ENCODE measurements at regions not wholly inside any gene's neighbourhood (a gene's known extent, or its start where the extent isn't known, plus 50 kb on each side); places are given as distances from the start of the nearest gene placed in this dataset.

DNA sequence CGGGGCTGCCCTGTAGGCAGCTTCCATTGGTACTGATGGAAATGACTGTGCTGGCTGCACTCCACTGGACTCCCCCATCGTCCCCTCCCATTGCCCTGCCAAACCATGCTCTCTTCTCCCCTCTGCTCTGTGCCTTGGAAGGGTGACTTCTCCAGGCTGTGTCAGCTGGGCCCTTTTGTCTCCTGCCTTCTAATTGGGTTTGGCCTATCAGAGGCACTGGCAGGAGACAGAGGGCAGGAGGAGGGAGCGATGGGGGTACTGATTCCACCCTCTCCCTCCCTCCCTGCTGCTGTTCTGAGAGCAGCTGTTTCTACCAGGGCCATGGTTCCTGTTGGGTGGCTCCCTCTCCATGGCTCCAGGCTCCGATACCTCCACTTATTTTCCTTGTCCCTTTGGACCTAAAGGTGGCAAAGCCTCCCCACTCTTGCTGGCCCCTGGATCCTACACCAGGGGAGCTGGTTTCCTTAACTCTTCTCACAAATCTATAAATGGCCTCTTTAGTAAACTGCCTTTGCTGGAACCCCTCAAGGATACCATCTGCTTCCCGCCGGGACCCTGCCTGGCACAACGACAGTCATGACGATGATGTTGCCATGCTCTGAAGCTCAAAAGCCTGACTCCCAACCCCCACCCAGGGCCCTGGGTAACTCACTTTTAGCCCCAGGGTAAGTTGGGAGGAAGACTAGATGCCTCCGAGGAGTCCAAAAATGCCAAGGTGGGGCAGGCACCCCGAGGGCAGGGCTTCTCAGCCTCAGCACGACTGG, 123.8 kb upstream of the RPL38 start:
- H3K4me3 ChIP-seq (ENCODE audit: low read depth, low read length), result no peak overlapping the region

DNA sequence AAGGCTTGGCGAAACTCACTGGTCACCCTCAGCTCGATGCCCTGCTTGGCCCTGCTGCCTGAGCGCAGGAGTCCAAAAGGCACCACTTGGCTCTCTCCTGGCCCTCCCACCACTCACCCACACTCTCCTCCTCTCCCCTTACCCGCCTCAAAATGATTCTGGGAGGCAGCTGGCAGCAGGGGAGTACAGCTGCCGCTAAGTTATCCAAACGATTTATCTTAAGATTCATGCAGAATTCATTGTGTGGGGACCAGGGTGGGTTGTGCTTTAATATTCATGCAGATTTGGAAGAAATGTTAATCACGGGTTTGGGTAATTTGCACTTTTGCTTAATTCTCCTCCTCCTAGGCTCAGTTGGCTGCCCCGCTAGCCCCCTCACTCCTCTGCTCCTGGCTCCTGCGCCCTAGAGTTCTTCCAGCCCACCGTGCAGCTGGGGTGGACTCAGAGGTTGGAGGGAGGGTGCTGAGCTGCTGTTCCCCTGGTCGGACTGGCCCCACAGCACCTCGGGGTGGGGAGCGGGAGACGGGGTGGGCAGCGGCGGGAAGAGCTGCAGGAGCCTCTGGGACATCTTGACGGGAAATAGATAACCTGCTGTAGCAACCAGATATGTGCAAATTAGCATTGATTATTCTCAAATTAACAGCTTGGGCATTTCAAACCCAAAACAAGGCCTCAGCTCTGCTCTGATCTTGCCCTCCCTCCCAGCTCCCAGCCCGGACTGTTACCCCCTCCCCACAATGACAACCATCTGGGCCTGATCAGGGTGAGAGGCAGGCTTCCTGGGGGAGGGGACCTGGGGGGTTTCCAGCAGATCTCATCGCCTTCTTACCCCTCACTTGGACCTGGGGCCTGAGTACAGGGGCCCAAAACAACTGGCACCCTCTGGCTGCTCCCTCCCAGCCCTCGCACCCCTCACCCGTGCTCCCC, 122.6 kb upstream of the RPL38 start:
- no peak overlapping the region for H3K4me3 ChIP-seq (ENCODE audit: low read depth, low read length)
- no peak for DNase-seq (ENCODE audit: low read depth)
- TF ChIP-seq, protein P1, sequence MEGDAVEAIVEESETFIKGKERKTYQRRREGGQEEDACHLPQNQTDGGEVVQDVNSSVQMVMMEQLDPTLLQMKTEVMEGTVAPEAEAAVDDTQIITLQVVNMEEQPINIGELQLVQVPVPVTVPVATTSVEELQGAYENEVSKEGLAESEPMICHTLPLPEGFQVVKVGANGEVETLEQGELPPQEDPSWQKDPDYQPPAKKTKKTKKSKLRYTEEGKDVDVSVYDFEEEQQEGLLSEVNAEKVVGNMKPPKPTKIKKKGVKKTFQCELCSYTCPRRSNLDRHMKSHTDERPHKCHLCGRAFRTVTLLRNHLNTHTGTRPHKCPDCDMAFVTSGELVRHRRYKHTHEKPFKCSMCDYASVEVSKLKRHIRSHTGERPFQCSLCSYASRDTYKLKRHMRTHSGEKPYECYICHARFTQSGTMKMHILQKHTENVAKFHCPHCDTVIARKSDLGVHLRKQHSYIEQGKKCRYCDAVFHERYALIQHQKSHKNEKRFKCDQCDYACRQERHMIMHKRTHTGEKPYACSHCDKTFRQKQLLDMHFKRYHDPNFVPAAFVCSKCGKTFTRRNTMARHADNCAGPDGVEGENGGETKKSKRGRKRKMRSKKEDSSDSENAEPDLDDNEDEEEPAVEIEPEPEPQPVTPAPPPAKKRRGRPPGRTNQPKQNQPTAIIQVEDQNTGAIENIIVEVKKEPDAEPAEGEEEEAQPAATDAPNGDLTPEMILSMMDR (conservative IDR thresholded peaks at IDR 0.05; ENCODE audit: low read depth, low read length), result no peak

More for the DNA sequence above, 123.8 kb upstream of the RPL38 start:
- TF ChIP-seq, protein P1 (conservative IDR thresholded peaks at IDR 0.05; ENCODE audit: low read depth, low read length), result no peak
- no peak for DNase-seq (ENCODE audit: low read depth)

DNA sequence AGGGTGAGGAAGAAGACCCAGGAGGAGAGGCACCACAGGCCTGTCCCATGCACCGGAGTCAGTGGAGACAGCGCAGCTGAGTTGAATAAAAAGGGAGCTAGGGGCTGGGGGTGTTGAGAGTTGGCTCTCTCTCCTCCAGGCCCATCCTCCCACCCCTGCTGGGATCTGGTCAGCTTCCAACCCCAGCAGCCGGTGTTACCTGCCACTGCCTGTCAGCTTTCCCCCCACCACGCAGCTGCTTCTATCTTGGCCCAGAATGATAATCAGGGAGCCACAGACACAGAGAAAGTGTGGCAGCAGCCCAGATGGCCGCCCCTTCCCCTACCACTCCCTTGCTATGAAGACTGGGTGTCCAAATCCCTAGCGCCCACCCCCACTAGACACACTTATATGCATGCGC, 120.6 kb upstream of the RPL38 start:
- no peak for DNase-seq (ENCODE audit: low read depth)
- TF ChIP-seq, protein P1 (conservative IDR thresholded peaks at IDR 0.05; ENCODE audit: low read depth, low read length), result no peak
- H3K4me3 ChIP-seq (ENCODE audit: low read depth, low read length), result no peak overlapping the region

DNA sequence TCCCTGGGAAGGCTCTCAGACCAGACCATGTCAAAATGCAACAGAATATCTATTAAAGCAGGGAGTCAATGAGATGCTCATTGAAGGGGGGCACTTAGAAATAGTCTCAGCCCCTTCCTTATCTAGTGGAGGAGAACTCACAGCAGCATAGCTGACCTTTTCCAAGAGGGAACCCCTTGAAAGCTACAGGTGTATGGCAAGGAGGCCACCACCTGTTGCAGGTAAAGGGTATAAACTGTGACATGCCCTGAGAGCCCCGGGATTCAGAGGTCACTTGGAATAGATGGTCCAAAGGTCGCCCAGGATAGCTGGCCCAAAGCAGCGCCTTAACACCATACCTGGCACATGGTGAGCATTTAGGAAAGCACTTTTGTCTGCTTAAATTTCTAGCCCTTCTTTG, 120.2 kb upstream of the RPL38 start:
- no peak overlapping the region for H3K4me3 ChIP-seq (ENCODE audit: low read depth, low read length)
- no peak for DNase-seq (ENCODE audit: low read depth)
- TF ChIP-seq, protein P1 (conservative IDR thresholded peaks at IDR 0.05; ENCODE audit: low read depth, low read length), result no peak

DNA sequence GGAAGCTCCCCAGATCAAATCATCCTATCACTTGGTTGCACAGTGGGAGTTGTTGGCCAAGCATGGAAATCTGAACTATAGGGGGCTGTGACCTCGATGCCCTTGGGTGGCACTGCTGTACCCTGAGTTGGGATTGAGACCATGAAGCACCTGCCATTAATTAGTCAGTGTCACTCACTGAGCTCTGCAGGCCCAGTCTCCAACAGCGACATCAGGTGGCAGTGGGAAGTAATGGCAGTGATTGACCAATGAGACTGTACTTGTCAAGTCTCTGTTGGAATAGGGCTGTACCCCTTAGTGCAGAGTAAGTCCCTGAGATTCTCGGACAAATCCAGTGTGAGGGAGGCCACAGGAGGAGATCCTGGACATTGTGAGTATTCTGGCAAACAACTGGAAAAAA, 118.0 kb upstream of the RPL38 start:
- TF ChIP-seq, protein P1 (conservative IDR thresholded peaks at IDR 0.05; ENCODE audit: low read depth, low read length), result peak; percentile 32
- H3K4me3 ChIP-seq (ENCODE audit: low read depth, low read length), result no peak overlapping the region
- DNase-seq (ENCODE audit: low read depth), result no peak

DNA sequence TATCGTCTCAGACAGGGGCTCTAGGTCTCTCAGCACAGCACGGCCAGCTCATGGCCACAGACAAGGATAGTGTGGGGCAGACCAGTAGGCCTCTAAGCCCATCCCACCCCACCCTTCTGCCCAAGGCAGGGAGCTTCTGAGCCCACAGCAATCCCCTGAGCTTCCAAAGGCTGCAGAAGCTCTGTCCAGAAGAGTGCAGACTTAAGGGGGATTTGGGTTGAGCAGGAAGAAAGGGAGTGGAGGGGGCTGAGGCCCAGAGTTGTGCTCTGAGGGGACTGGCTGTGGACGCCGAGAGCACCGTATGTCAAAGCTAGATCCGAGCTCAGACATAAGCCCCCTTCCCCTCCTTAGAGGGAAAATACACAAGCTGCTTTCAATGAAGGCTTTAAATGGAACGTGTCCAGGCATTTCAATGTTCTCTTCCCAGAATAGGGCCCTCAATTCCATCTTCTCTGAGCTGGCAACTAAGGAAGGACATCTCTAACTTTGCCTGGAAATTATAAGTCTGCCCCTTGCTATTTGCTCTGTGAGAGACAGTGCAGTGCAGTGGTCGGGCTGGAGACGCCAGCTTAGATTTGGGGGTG, 116.4 kb upstream of the RPL38 start:
- no peak overlapping the region for H3K4me3 ChIP-seq (ENCODE audit: low read depth, low read length)
- TF ChIP-seq, protein P1 (conservative IDR thresholded peaks at IDR 0.05; ENCODE audit: low read depth, low read length), result no peak
- DNase-seq (ENCODE audit: low read depth), result no peak
